ENCODE measurements at regions not wholly inside any gene's neighbourhood (a gene's known extent, or its start where the extent isn't known, plus 50 kb on each side); places are given as distances from the start of the nearest gene placed in this dataset.

DNA sequence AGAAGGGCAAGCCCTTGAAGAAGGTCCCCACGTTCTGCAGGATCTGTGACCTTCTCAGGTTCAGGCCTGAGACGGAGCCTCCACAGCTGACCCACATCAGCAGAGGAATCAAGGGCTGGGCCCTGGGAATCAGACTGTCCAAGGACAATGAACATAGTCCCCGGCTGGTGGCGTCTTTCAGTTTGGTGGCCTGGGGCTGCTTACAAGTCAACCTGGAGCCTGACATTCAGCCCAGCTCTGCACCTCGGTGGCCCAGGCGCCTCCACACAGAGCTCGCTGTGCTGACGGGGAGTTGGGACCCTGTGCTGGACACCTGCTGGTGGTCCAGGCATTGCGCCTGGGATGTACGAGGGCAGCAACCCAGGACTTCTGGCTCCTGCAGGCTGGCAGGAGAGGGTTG is 523.5 kb downstream of the TBC1D22A start:
- H3K27me3 ChIP-seq: peaks cover 0 to 19% (median 0%) of the 10 kb centered on the region in 3 donors
- H3K36me3 ChIP-seq: no peaks in the 10 kb centered on the region
- no peak for DNase-seq
- no peaks in the 10 kb centered on the region for H3K9me3 ChIP-seq
- WGBS, 2 donors: 83 to 88% methylated on average over 10 of the region's 10 CpGs
- no peak overlapping the region for H3K4me3 ChIP-seq
- TF ChIP-seq, protein P1, sequence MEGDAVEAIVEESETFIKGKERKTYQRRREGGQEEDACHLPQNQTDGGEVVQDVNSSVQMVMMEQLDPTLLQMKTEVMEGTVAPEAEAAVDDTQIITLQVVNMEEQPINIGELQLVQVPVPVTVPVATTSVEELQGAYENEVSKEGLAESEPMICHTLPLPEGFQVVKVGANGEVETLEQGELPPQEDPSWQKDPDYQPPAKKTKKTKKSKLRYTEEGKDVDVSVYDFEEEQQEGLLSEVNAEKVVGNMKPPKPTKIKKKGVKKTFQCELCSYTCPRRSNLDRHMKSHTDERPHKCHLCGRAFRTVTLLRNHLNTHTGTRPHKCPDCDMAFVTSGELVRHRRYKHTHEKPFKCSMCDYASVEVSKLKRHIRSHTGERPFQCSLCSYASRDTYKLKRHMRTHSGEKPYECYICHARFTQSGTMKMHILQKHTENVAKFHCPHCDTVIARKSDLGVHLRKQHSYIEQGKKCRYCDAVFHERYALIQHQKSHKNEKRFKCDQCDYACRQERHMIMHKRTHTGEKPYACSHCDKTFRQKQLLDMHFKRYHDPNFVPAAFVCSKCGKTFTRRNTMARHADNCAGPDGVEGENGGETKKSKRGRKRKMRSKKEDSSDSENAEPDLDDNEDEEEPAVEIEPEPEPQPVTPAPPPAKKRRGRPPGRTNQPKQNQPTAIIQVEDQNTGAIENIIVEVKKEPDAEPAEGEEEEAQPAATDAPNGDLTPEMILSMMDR (IDR thresholded peaks at IDR 0.05): no peak
- TF ChIP-seq EP300 (IDR thresholded peaks at IDR 0.05) (no peak), POLR2AphosphoS5 (IDR thresholded peaks at IDR 0.05) (no peak), POLR2A (IDR thresholded peaks at IDR 0.05) (no peak)
- intact Hi-C loops (cut with DNase I): loop anchor here (10.0 kb wide), 2 partner anchors 59 to 999 kb away; no protein-coding TSS in a partner anchor
- no peak overlapping the region for H3K27ac ChIP-seq
- no peaks in the 10 kb centered on the region for H3K4me1 ChIP-seq

DNA sequence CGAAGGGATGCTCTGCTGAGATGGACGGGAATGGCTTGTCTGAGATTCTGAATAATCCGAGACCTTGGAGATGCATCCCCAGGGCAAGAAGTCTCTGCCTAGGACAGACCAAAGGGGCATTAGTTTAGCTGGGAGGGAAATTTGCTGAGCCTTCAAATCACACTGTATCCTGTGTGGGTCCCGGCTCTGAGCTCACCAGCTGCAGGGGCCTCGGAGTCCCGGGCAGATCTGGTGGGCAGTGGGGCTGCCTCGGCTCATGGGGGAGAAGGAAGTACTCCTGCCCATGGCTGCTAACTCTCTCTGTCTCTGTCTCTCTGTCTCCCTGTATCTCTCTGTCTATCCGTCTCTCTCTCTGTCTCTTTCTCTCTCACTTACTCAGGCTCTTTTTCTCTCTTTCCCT is 522.4 kb downstream of the TBC1D22A start:
- intact Hi-C loops (cut with DNase I): loop anchor here (10.0 kb wide), 2 partner anchors 60 to 1000 kb away; no protein-coding TSS in a partner anchor
- Histone ChIP-seq H3K9me3 (no peaks in the 10 kb centered on the region), H3K27ac (no peak overlapping the region), H3K4me1 (no peaks in the 10 kb centered on the region), H3K4me3 (no peak overlapping the region), H3K27me3 (peaks cover 0 to 19% (median 0%) of the 10 kb centered on the region in 3 donors), H3K36me3 (no peaks in the 10 kb centered on the region)
- no peak for DNase-seq
- 77 to 78% methylated on average over 8 of the region's 8 CpGs for WGBS, 2 donors
- TF ChIP-seq POLR2A (IDR thresholded peaks at IDR 0.05): no peak
- TF ChIP-seq POLR2AphosphoS5 (IDR thresholded peaks at IDR 0.05): no peak
- TF ChIP-seq, protein P1 (IDR thresholded peaks at IDR 0.05): no peak
- no peak for TF ChIP-seq EP300 (IDR thresholded peaks at IDR 0.05)

DNA sequence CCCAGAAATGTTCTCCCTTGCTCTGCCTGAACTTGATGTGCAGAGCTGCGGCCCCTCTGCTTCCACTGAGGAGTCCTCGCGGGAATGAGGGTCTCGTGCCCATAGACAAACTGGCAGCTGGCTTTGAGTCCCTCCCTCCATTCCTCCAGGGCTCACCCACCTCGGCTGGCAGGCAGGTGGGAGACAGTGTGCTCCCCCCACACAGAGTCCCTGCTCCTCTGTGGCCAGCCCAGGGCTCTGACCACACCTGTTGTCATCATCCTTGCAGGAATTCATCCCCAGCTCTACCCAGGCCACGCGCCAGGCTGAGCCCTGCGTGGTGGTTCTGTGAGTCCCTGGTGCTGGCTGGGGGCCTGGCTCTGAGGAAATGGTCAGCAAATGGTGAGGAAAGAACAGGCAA is 521.9 kb downstream of the TBC1D22A start:
- no peak overlapping the region for H3K4me3 ChIP-seq
- no peaks in the 10 kb centered on the region for H3K4me1 ChIP-seq
- no peaks in the 10 kb centered on the region for H3K36me3 ChIP-seq
- no peak for DNase-seq
- H3K27me3 ChIP-seq: peaks cover 0 to 17% (median 0%) of the 10 kb centered on the region in 3 donors
- WGBS, 2 donors: 75 to 87% methylated on average over 8 of the region's 8 CpGs
- TF ChIP-seq POLR2A (IDR thresholded peaks at IDR 0.05): no peak
- TF ChIP-seq, protein P1 (IDR thresholded peaks at IDR 0.05): no peak
- TF ChIP-seq EP300 (IDR thresholded peaks at IDR 0.05): no peak
- no peak for TF ChIP-seq POLR2AphosphoS5 (IDR thresholded peaks at IDR 0.05)
- no peak overlapping the region for H3K27ac ChIP-seq
- intact Hi-C loops (cut with DNase I): loop anchor here (10.0 kb wide), 2 partner anchors 60 to 1000 kb away; no protein-coding TSS in a partner anchor
- no peaks in the 10 kb centered on the region for H3K9me3 ChIP-seq

DNA sequence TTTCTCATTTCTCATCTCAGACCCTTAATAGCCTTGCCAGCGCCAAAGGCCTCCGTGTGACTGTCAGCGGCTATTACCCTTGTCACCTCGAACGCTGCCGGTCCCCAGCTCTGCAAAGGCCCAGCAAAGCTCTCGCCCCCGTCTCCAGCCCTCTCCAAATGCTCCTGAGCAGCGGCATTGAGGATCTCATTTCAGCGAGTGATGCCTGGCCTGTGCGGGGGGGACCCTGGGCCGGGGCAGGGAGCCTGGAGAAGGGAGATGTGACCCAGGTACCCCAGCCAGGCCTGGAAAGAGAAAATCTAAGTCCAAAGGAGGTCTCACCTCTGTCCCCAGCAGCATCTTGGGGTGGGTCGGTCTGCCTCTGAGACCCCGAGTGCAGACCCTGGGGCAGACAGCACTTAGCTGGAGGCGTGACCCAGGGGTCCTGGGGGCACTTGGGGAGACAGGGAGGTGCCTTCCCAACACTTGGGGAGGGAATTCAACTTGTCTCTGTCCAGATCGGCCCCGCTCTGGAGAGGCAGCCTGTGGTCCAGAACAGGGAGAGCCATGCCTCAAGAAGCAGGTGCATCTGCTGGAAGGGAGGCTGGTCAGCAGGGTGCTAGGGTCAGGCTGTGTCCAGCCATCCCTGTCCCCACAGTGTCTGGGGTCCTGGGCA is 521.3 kb downstream of the TBC1D22A start:
- Histone ChIP-seq H3K4me3 (no peak overlapping the region), H3K9me3 (no peaks in the 10 kb centered on the region), H3K36me3 (no peaks in the 10 kb centered on the region), H3K4me1 (no peaks in the 10 kb centered on the region), H3K27me3 (peaks cover 0 to 10% (median 0%) of the 10 kb centered on the region in 3 donors), H3K27ac (no peak overlapping the region)
- intact Hi-C loops (cut with DNase I): loop anchor here (10.0 kb wide), 2 partner anchors 61 to 1001 kb away; no protein-coding TSS in a partner anchor
- TF ChIP-seq, protein P1 (IDR thresholded peaks at IDR 0.05): no peak
- TF ChIP-seq POLR2AphosphoS5 (IDR thresholded peaks at IDR 0.05) (no peak), EP300 (IDR thresholded peaks at IDR 0.05) (no peak), POLR2A (IDR thresholded peaks at IDR 0.05) (no peak)
- WGBS, 2 donors: 75 to 84% methylated on average over 17 of the region's 17 CpGs
- DNase-seq: no peak
